H1 (cell line): ENCODE measurements at regions not wholly inside any gene's neighbourhood (a gene's known extent, or its start where the extent isn't known, plus 50 kb on each side); places are given as distances from the start of the nearest gene placed in this dataset.

Experiments
- CTCF ChIA-PET: fragments of 300-600 bp; sonication (Branson Sonifier 250); formaldehyde crosslinking; loops from one replicate; lab custom pipeline; 2021; ENCODE audit not compliant: partially characterized antibody; lab: Charles Lee
- POLR2A ChIA-PET: fragments of 300-600 bp; sonication (Branson Sonifier 250); formaldehyde crosslinking; loops from one replicate; lab custom pipeline; 2021; ENCODE audit warnings: inconsistent platforms; ENCODE audit not compliant: partially characterized antibody; lab: Charles Lee
- DNase-seq, 2 experiments: peaks; one replicate each; pipeline versions ENCODE4 v3.0.0 to v3.0.0-alpha.2; 2010 to 2022; ENCODE audit warnings: low spot score in 2 of 2, low read depth in 1 of 2, mixed read lengths in 1 of 2
- FAIRE-seq: peaks from 2 replicates; lab custom pipeline; 2011; peaks lifted over from hg19 to GRCh38; lab: Jason Lieb, UNC
- H2AFZ ChIP-seq: 2 replicates; pipeline ENCODE4 v1.8.1; 2012; ENCODE audit warnings: low read length, inconsistent platforms
- H2AK5ac ChIP-seq: 2 replicates; pipeline ENCODE4 v1.6.1; 2013; ENCODE audit warnings: low read depth, low read length
- H2BK120ac ChIP-seq: replicated peaks from 2 replicates; pipeline ENCODE3; 2013; ENCODE audit warnings: low read depth, low read length, inconsistent platforms
- H2BK12ac ChIP-seq: 2 replicates; pipeline ENCODE4 v1.6.1; 2013; ENCODE audit warnings: low read depth, low read length
- H2BK15ac ChIP-seq: 2 replicates; pipeline ENCODE4 v1.6.1; 2013; ENCODE audit warnings: low read length
- H2BK20ac ChIP-seq: 2 replicates; pipeline ENCODE4 v1.6.1; 2013; ENCODE audit warnings: low read length
- H2BK5ac ChIP-seq: 2 replicates; pipeline ENCODE4 v1.6.1; 2013; ENCODE audit warnings: low read depth, low read length
- H3K14ac ChIP-seq: 2 replicates; pipeline ENCODE4 v1.6.1; 2013; ENCODE audit warnings: inconsistent platforms; ENCODE audit not compliant: insufficient read length
- H3K18ac ChIP-seq: 2 replicates; pipeline ENCODE4 v1.6.1; 2013; ENCODE audit warnings: low read length; ENCODE audit errors: extremely low read depth
- H3K23ac ChIP-seq: 2 replicates; pipeline ENCODE4 v1.6.1; 2013; ENCODE audit warnings: inconsistent platforms; ENCODE audit not compliant: insufficient read length
- H3K23me2 ChIP-seq: 2 replicates; pipeline ENCODE4 v1.6.1; 2013; ENCODE audit warnings: low read depth, low read length
- H3K27ac ChIP-seq: 2 replicates; pipeline ENCODE4 v1.6.1; 2011; ENCODE audit warnings: low read depth, low read length, inconsistent platforms
- H3K27me3 ChIP-seq, 4 experiments: replicated peaks in 1 of 4; 1 replicate in 1 of 4; 2 replicates in 3 of 4; pipeline versions ENCODE4 v1.6.1 to v1.8.1; 2011 to 2013; ENCODE audit warnings: low read length in 3 of 4, mild to moderate bottlenecking in 3 of 4, inconsistent platforms in 2 of 4, mixed read lengths in 2 of 4, moderate library complexity in 1 of 4; ENCODE audit not compliant: control insufficient read depth in 3 of 4, insufficient read depth in 3 of 4; ENCODE audit errors: extremely low read depth in 1 of 4
- H3K36me3 ChIP-seq, 4 experiments: 2 replicates each; pipeline versions ENCODE4 v1.6.1 to v1.8.1; 2011 to 2013; ENCODE audit warnings: mild to moderate bottlenecking in 4 of 4, low read length in 3 of 4, moderate library complexity in 2 of 4, control low read depth in 1 of 4, inconsistent platforms in 1 of 4; ENCODE audit not compliant: insufficient read depth in 4 of 4, control insufficient read depth in 2 of 4
- H3K4ac ChIP-seq: replicated peaks from 2 replicates; pipeline ENCODE3; 2013; ENCODE audit warnings: low read length, low read depth, mixed read lengths, inconsistent platforms; ENCODE audit not compliant: insufficient read length
- H3K4me1 ChIP-seq, 4 experiments: replicated peaks in 1 of 4; 1 replicate in 1 of 4; 2 replicates in 3 of 4; pipeline versions ENCODE4 v1.6.1 to v1.8.1; 2011 to 2013; ENCODE audit warnings: low read length in 3 of 4, inconsistent platforms in 2 of 4, mixed read lengths in 1 of 4; ENCODE audit not compliant: insufficient read depth in 4 of 4, control insufficient read depth in 3 of 4
- H3K4me2 ChIP-seq, 2 experiments: 2 replicates each; pipeline versions ENCODE4 v1.6.1 to v1.8.1; 2011 to 2013; ENCODE audit warnings: low read depth in 2 of 2, low read length in 2 of 2, control low read depth in 1 of 2, inconsistent platforms in 1 of 2, mild to moderate bottlenecking in 1 of 2; ENCODE audit not compliant: insufficient read depth in 1 of 2
- H3K4me3 ChIP-seq, 4 experiments: fragments of 200-600, 300-600 bp in 1 of 4; sonication (generic), shearing (Covaris generic), sonication (Bioruptor Twin) in 1 of 4; 2 replicates each; pipeline versions ENCODE4 v1.5.1 to v1.8.1; 2011 to 2016; ENCODE audit warnings: low read length in 4 of 4, low read depth in 3 of 4, control low read depth in 2 of 4, inconsistent platforms in 2 of 4, mild to moderate bottlenecking in 2 of 4, mixed read lengths in 1 of 4, moderate library complexity in 1 of 4; ENCODE audit not compliant: insufficient read depth in 2 of 4; ENCODE audit errors: extremely low read depth in 1 of 4
- H3K56ac ChIP-seq: replicated peaks from 2 replicates; pipeline ENCODE3; 2013; ENCODE audit warnings: low read depth, mild to moderate bottlenecking, mixed read lengths, low read length, inconsistent platforms; ENCODE audit not compliant: insufficient read length
- H3K79me1 ChIP-seq: 2 replicates; pipeline ENCODE4 v1.6.1; 2013; ENCODE audit warnings: low read depth, low read length, control low read depth
- H3K79me2 ChIP-seq, 2 experiments: 2 replicates each; pipeline versions ENCODE4 v1.6.1 to v1.8.1; 2012 to 2013; ENCODE audit warnings: low read length in 2 of 2, mild to moderate bottlenecking in 2 of 2, inconsistent platforms in 1 of 2; ENCODE audit not compliant: insufficient read depth in 2 of 2, control insufficient read depth in 1 of 2
- H3K9ac ChIP-seq, 4 experiments: replicated peaks in 1 of 4; 1 replicate in 1 of 4; 2 replicates in 3 of 4; pipeline versions ENCODE4 v1.6.1 to v1.8.1; 2011 to 2013; ENCODE audit warnings: low read depth in 3 of 4, low read length in 3 of 4, control low read depth in 2 of 4, mild to moderate bottlenecking in 2 of 4, moderate library complexity in 2 of 4, inconsistent platforms in 1 of 4; ENCODE audit errors: extremely low read depth in 1 of 4
- H3K9me3 ChIP-seq, 2 experiments: 2 replicates each; pipeline versions ENCODE4 v1.6.1 to v1.8.1; 2012 to 2013; ENCODE audit warnings: mild to moderate bottlenecking in 2 of 2, moderate library complexity in 2 of 2, control low read depth in 1 of 2, inconsistent platforms in 1 of 2, low read depth in 1 of 2, low read length in 1 of 2, mixed read lengths in 1 of 2; ENCODE audit not compliant: insufficient read depth in 2 of 2
- H4K20me1 ChIP-seq, 2 experiments: replicated peaks in 1 of 2; 2 replicates each; pipeline versions ENCODE3 to v1.8.1; 2011 to 2013; ENCODE audit warnings: inconsistent platforms in 2 of 2, low read length in 2 of 2, mild to moderate bottlenecking in 1 of 2; ENCODE audit not compliant: insufficient read depth in 2 of 2, control insufficient read depth in 1 of 2
- H4K5ac ChIP-seq: 2 replicates; pipeline ENCODE4 v1.6.1; 2013; ENCODE audit warnings: low read length, low read depth, mixed read lengths, inconsistent platforms; ENCODE audit not compliant: insufficient read length
- H4K8ac ChIP-seq: 2 replicates; pipeline ENCODE4 v1.8.0; 2013; ENCODE audit warnings: mild to moderate bottlenecking, moderate library complexity, low read length, inconsistent platforms; ENCODE audit not compliant: insufficient read depth; ENCODE audit errors: extremely low read depth
- H4K91ac ChIP-seq: replicated peaks from 2 replicates; pipeline ENCODE3; 2013; ENCODE audit warnings: low read length, mixed read lengths, inconsistent platforms; ENCODE audit not compliant: insufficient read length
- CBX5 ChIP-seq: fragments of 300-800, 300-1000 bp; sonication (generic); IDR thresholded peaks from 2 replicates; pipeline ENCODE4 v1.7.1; 2016; ENCODE audit warnings: antibody characterized with exemption, low read length, low read depth
- CBX8 ChIP-seq: fragments of 300-800, 300-1000 bp; sonication (generic); IDR thresholded peaks from 2 replicates; pipeline ENCODE4 v1.7.1; 2016; ENCODE audit warnings: low read depth, low read length, borderline replicate concordance
- HDAC6 ChIP-seq: IDR thresholded peaks from one replicate; pipeline ENCODE4 v1.7.1; 2012; ENCODE audit warnings: low read depth, mild to moderate bottlenecking, inconsistent platforms, low read length, moderate library complexity
- KDM5A ChIP-seq: fragments of 200-600 bp; IDR thresholded peaks from 2 replicates; pipeline ENCODE4 v1.7.1; 2012; ENCODE audit warnings: mild to moderate bottlenecking, low read length, inconsistent platforms, mixed read lengths
- NANOG ChIP-seq: IDR thresholded peaks from 2 replicates; pipeline ENCODE4 v1.6.1; 2011; ENCODE audit warnings: low read length, low read depth, mild to moderate bottlenecking, inconsistent platforms; ENCODE audit not compliant: insufficient read depth, poor library complexity, severe bottlenecking
- RAD21 ChIP-seq, 2 experiments: IDR thresholded peaks in 1 of 2; conservative IDR thresholded peaks in 1 of 2; 2 replicates each; pipeline ENCODE4 v1.6.1; 2011; ENCODE audit warnings: low read depth in 2 of 2, low read length in 2 of 2, improper control_type of control experiment in 1 of 2, inconsistent platforms in 1 of 2, mild to moderate bottlenecking in 1 of 2, moderate library complexity in 1 of 2
- RBBP5 ChIP-seq: IDR thresholded peaks from 2 replicates; pipeline ENCODE4 v1.7.1; 2012; ENCODE audit warnings: low read depth, mild to moderate bottlenecking, inconsistent platforms, low read length, moderate library complexity, borderline replicate concordance
- RNF2 ChIP-seq: fragments of 200-900, 300-1000 bp; sonication (generic); IDR thresholded peaks from 2 replicates; pipeline ENCODE4 v1.7.1; 2016; ENCODE audit warnings: borderline replicate concordance, low read depth, mild to moderate bottlenecking, antibody characterized with exemption, low read length; ENCODE audit not compliant: poor library complexity, severe bottlenecking; ENCODE audit errors: missing control alignments
- SP2 ChIP-seq: IDR thresholded peaks from 2 replicates; pipeline ENCODE4 v1.6.1; 2012; ENCODE audit warnings: mild to moderate bottlenecking, low read length, inconsistent platforms
- TAF1 ChIP-seq: IDR thresholded peaks from 2 replicates; pipeline ENCODE4 v1.6.1; 2011; ENCODE audit warnings: mild to moderate bottlenecking, low read depth, low read length
- TBP ChIP-seq: IDR thresholded peaks from 2 replicates; pipeline ENCODE4 v1.6.1; 2011; ENCODE audit warnings: low read depth, low read length, improper control_type of control experiment
- WGBS, 2 experiments: shearing (Covaris generic) in 1 of 2; methylation state at CpG; one replicate each; pipeline versions ENCODE4 v1.1.6 to v1.1.7; 2013 to 2015; ENCODE audit warnings: low lambda C conversion rate in 2 of 2, mixed read lengths in 2 of 2, inconsistent platforms in 1 of 2, low coverage in 1 of 2, missing lambda C conversion rate in 1 of 2; ENCODE audit not compliant: insufficient replicate concordance in 2 of 2, insufficient coverage in 1 of 2, insufficient read length in 1 of 2; ENCODE audit errors: extremely low coverage in 1 of 2, missing lambda C conversion rate in 1 of 2; 5-methylcytosine and 5-hydroxymethylcytosine counted together

GRCh38 chr2:200087451-200087850 lies 132.1 kb downstream of the MAIP1 start:
- H3K4me2 ChIP-seq: no peak overlapping the region
- no peak overlapping the region for H4K5ac ChIP-seq
- H3K36me3 ChIP-seq: no peaks in the 10 kb centered on the region
- no peaks in the 10 kb centered on the region for H3K79me2 ChIP-seq
- TF ChIP-seq CBX5: no peak
- TF ChIP-seq SP2: no peak
- TF ChIP-seq TAF1: no peak
- TF ChIP-seq CBX8: no peak
- TF ChIP-seq RAD21 (IDR thresholded peaks at IDR 0.05 in 1 of 2, conservative IDR thresholded peaks at IDR 0.05 in 1 of 2; ENCODE audit: low read depth in 2 of 2, low read length in 2 of 2): no peak
- no peak for TF ChIP-seq RBBP5
- TF ChIP-seq HDAC6: no peak
- TF ChIP-seq TBP: no peak
- no peak for TF ChIP-seq NANOG
- no peak for TF ChIP-seq KDM5A
- TF ChIP-seq RNF2: no peak
- no peak overlapping the region for H2BK20ac ChIP-seq
- H4K20me1 ChIP-seq: no peaks in the 10 kb centered on the region
- H3K79me1 ChIP-seq: no peaks in the 10 kb centered on the region
- H3K27me3 ChIP-seq: peaks cover 0 to 3% (median 0%) of the 10 kb centered on the region in 4 experiments; a peak in 1 of 7 replicates
- H3K4ac ChIP-seq: peak overlapping the region; percentile 69
- H3K18ac ChIP-seq: no peak overlapping the region
- no peak overlapping the region for H2BK120ac ChIP-seq
- DNase-seq (no peak), FAIRE-seq (no peak)
- 92% methylated on average over 5 of the region's 5 CpGs; no CpG with 5 or more reads in 1 of the 2 experiments for WGBS, 2 experiments
- ChIA-PET CTCF (interaction anchor here (0.9 to 1.5 kb wide), 2 partner anchors 11 to 17 kb away, joined by 3 read pairs; no protein-coding TSS in a partner anchor), POLR2A (no interaction called here)
- no peak overlapping the region for H4K91ac ChIP-seq
- no peak overlapping the region for H4K8ac ChIP-seq
- no peak overlapping the region for H2AFZ ChIP-seq
- no peak overlapping the region for H3K56ac ChIP-seq
- H3K9me3 ChIP-seq: no peaks in the 10 kb centered on the region; a peak in 1 of 4 replicates
- no peak overlapping the region for H3K4me3 ChIP-seq
- H3K4me1 ChIP-seq: peaks cover 6 to 14% (median 11%) of the 10 kb centered on the region in 4 experiments
- no peak overlapping the region for H2AK5ac ChIP-seq
- H2BK15ac ChIP-seq: no peak overlapping the region
- no peaks in the 10 kb centered on the region; the same call in 1 of the 2 replicates for H3K23me2 ChIP-seq
- H2BK12ac ChIP-seq: no peak overlapping the region
- H3K9ac ChIP-seq: no peak overlapping the region
- H3K23ac ChIP-seq: no peak overlapping the region
- no peak overlapping the region for H2BK5ac ChIP-seq
- no peak overlapping the region for H3K27ac ChIP-seq
- H3K14ac ChIP-seq: no peak overlapping the region
